CD14-positive monocyte (primary cell): ENCODE measurements at regions not wholly inside any gene's neighbourhood (a gene's known extent, or its start where the extent isn't known, plus 50 kb on each side); places are given as distances from the start of the nearest gene placed in this dataset.

Experiments
- DNase-seq, 3 donors: peaks; one replicate each; pipeline ENCODE4 v3.0.0-alpha.2; 2011 to 2022
- H2AFZ ChIP-seq: 2 replicates; pipeline ENCODE4 v1.6.0; 2012; ENCODE audit warnings: mild to moderate bottlenecking, low read depth, low read length, inconsistent platforms; ENCODE audit not compliant: insufficient read depth, poor library complexity, severe bottlenecking
- H3K27ac ChIP-seq, 2 donors: 1 replicate in 1 of 2; 2 replicates in 1 of 2; pipeline ENCODE4 v1.5.1; 2012 to 2013; ENCODE audit warnings: low read length in 2 of 2, control low read depth in 1 of 2, inconsistent platforms in 1 of 2, low read depth in 1 of 2, mild to moderate bottlenecking in 1 of 2
- H3K27me3 ChIP-seq, 2 donors: one replicate each; pipeline versions ENCODE4 v1.6.0 to v1.6.1; 2011 to 2013; ENCODE audit warnings: low read length in 2 of 2; ENCODE audit not compliant: control insufficient read depth in 2 of 2, insufficient read depth in 2 of 2
- H3K36me3 ChIP-seq, 2 donors: replicated peaks in 1 of 2; 1 replicate in 1 of 2; 2 replicates in 1 of 2; pipeline versions ENCODE4 v1.5.1 to v1.6.1; 2012 to 2013; ENCODE audit warnings: low read length in 2 of 2, control low read depth in 1 of 2, inconsistent platforms in 1 of 2, mild to moderate bottlenecking in 1 of 2; ENCODE audit not compliant: insufficient read depth in 2 of 2, control insufficient read depth in 1 of 2
- H3K4me1 ChIP-seq, 2 donors: 1 replicate in 1 of 2; 2 replicates in 1 of 2; pipeline versions ENCODE4 v1.5.1 to v1.6.1; 2012 to 2013; ENCODE audit warnings: low read length in 2 of 2, control low read depth in 1 of 2, inconsistent platforms in 1 of 2, mild to moderate bottlenecking in 1 of 2, moderate library complexity in 1 of 2; ENCODE audit not compliant: insufficient read depth in 2 of 2, control insufficient read depth in 1 of 2
- H3K4me2 ChIP-seq: replicated peaks from 2 replicates; pipeline ENCODE3; 2012; ENCODE audit warnings: low read length, moderate library complexity, mild to moderate bottlenecking; ENCODE audit not compliant: poor library complexity, severe bottlenecking; ENCODE audit errors: extremely low read depth
- H3K4me3 ChIP-seq, 3 experiments: fragments of 200-600 bp in 1 of 3; sonication (generic) in 1 of 3; replicated peaks in 1 of 3; 1 replicate in 2 of 3; 2 replicates in 1 of 3; pipeline ENCODE4 v1.5.1; 2011 to 2013; ENCODE audit warnings: low read length in 3 of 3, mild to moderate bottlenecking in 3 of 3, control low read depth in 2 of 3, low read depth in 2 of 3, inconsistent platforms in 1 of 3, moderate library complexity in 1 of 3
- H3K79me2 ChIP-seq: 2 replicates; pipeline ENCODE4 v1.6.0; 2012; ENCODE audit warnings: mild to moderate bottlenecking, control low read depth, inconsistent platforms, low read length, moderate library complexity; ENCODE audit not compliant: insufficient read depth
- H3K9ac ChIP-seq: 2 replicates; pipeline ENCODE4 v1.6.0; 2017; ENCODE audit warnings: low read length, mild to moderate bottlenecking; ENCODE audit not compliant: insufficient read depth, poor library complexity, severe bottlenecking
- H3K9me3 ChIP-seq, 2 donors: replicated peaks in 1 of 2; 1 replicate in 1 of 2; 2 replicates in 1 of 2; pipeline versions ENCODE4 v1.5.1 to v1.6.1; 2012 to 2013; ENCODE audit warnings: low read length in 2 of 2, control low read depth in 1 of 2; ENCODE audit not compliant: control insufficient read depth in 1 of 2, insufficient read depth in 1 of 2
- H4K20me1 ChIP-seq: 2 replicates; pipeline ENCODE4 v1.6.0; 2012; ENCODE audit warnings: mild to moderate bottlenecking, low read length, control low read depth, moderate library complexity; ENCODE audit not compliant: insufficient read depth
- H3K27ac Mint-ChIP-seq, 7 donors: one replicate each; pipeline ENCODE4 v1.8.0; 2020; ENCODE audit warnings: mild to moderate bottlenecking in 7 of 7, mixed read lengths in 7 of 7, moderate library complexity in 6 of 7, inconsistent platforms in 2 of 7
- H3K27me3 Mint-ChIP-seq, 3 donors: one replicate each; pipeline ENCODE4 v1.8.0; 2021 to 2022; ENCODE audit warnings: low read depth in 3 of 3, mild to moderate bottlenecking in 3 of 3, mixed read lengths in 3 of 3, moderate library complexity in 3 of 3, inconsistent platforms in 1 of 3
- H3K36me3 Mint-ChIP-seq, 2 donors: one replicate each; pipeline ENCODE4 v1.8.0; 2020; ENCODE audit warnings: mixed read lengths in 2 of 2, inconsistent platforms in 1 of 2, mild to moderate bottlenecking in 1 of 2
- H3K4me1 Mint-ChIP-seq: one replicate; pipeline ENCODE4 v1.8.0; 2020; ENCODE audit warnings: mild to moderate bottlenecking, mixed read lengths
- H3K4me3 Mint-ChIP-seq, 2 donors: one replicate each; pipeline ENCODE4 v1.8.0; 2020; ENCODE audit warnings: mild to moderate bottlenecking in 2 of 2, mixed read lengths in 2 of 2, moderate library complexity in 1 of 2
- H3K9me3 Mint-ChIP-seq, 7 donors: one replicate each; pipeline ENCODE4 v1.8.0; 2020 to 2022; ENCODE audit warnings: mixed read lengths in 7 of 7, mild to moderate bottlenecking in 6 of 7, moderate library complexity in 6 of 7, inconsistent platforms in 2 of 7
- WGBS: methylation state at CpG from one replicate; pipeline ENCODE4 v1.1.5; 2013; ENCODE audit warnings: missing lambda C conversion rate; ENCODE audit not compliant: insufficient coverage; 5-methylcytosine and 5-hydroxymethylcytosine counted together
- intact Hi-C, 2 donors: fragments of 100-400 bp; cut with micrococcal nuclease; formaldehyde crosslinking; loops; one replicate each; pipeline versions ENCODE4 v1.15.0 to v1.15.1; 2023
- TF ChIP-seq, protein P1 (sequence below): fragments of 200-600 bp; IDR thresholded peaks from one replicate; pipeline ENCODE4 v1.8.0; 2022; ENCODE audit warnings: antibody characterized with exemption, mild to moderate bottlenecking

DNA sequence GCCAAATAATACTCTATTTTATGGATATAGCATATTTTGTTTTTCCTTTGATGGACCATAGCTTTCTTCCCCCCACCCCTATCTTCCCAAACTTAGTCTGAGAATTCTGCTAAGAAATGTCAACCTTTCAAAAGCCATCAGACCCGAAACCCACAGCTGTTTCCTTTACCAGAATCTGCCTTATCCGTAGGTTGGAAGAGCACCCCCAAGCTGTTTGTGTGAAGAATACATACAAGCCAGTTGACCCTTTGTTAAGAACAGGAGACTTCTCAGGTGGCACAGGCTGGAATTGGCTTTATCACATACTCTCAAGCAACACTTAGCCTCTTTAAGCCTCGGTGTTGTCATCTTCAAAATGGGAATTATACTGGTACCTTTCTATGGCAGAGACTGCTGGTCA, 135.1 kb downstream of the ACTR3 start:
- no peak overlapping the region for H2AFZ ChIP-seq
- peaks cover 0 to 3% of the 10 kb centered on the region in 2 donors for H3K9me3 ChIP-seq
- H3K9me3 Mint-ChIP-seq: peaks cover 6 to 14% (median 11%) of the 10 kb centered on the region in 7 donors
- H3K4me1 ChIP-seq: no peaks in the 10 kb centered on the region
- 80% methylated on average over 1 of the region's 3 CpGs for WGBS
- H3K27me3 ChIP-seq: no peaks in the 10 kb centered on the region
- H3K4me2 ChIP-seq: no peak overlapping the region
- no peak for DNase-seq
- H3K36me3 Mint-ChIP-seq: no peaks in the 10 kb centered on the region
- no peak overlapping the region for H3K9ac ChIP-seq
- no peaks in the 10 kb centered on the region for H3K36me3 ChIP-seq
- no peak overlapping the region for H3K4me3 ChIP-seq
- no peaks in the 10 kb centered on the region for H3K79me2 ChIP-seq
- intact Hi-C loops: no loop called here
- H4K20me1 ChIP-seq: no peaks in the 10 kb centered on the region
- no peaks in the 10 kb centered on the region for H3K4me1 Mint-ChIP-seq
- H3K27ac ChIP-seq: no peak overlapping the region
- no peak overlapping the region for H3K27ac Mint-ChIP-seq
- peaks cover 3 to 9% (median 8%) of the 10 kb centered on the region in 3 donors for H3K27me3 Mint-ChIP-seq
- TF ChIP-seq, protein P1, sequence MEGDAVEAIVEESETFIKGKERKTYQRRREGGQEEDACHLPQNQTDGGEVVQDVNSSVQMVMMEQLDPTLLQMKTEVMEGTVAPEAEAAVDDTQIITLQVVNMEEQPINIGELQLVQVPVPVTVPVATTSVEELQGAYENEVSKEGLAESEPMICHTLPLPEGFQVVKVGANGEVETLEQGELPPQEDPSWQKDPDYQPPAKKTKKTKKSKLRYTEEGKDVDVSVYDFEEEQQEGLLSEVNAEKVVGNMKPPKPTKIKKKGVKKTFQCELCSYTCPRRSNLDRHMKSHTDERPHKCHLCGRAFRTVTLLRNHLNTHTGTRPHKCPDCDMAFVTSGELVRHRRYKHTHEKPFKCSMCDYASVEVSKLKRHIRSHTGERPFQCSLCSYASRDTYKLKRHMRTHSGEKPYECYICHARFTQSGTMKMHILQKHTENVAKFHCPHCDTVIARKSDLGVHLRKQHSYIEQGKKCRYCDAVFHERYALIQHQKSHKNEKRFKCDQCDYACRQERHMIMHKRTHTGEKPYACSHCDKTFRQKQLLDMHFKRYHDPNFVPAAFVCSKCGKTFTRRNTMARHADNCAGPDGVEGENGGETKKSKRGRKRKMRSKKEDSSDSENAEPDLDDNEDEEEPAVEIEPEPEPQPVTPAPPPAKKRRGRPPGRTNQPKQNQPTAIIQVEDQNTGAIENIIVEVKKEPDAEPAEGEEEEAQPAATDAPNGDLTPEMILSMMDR: no peak
- no peak overlapping the region for H3K4me3 Mint-ChIP-seq

- Mint-ChIP-seq H3K4me3 (no peak overlapping the region), H3K4me1 (no peaks in the 10 kb centered on the region), H3K9me3 (peaks cover 3 to 10% (median 5%) of the 10 kb centered on the region in 7 donors), H3K27ac (no peak overlapping the region), H3K36me3 (no peaks in the 10 kb centered on the region), H3K27me3 (peaks cover 5 to 14% (median 7%) of the 10 kb centered on the region in 3 donors)
- no peak overlapping the region for H3K27ac ChIP-seq
- no peak overlapping the region for H3K4me2 ChIP-seq
- H3K79me2 ChIP-seq: no peaks in the 10 kb centered on the region
- H3K9ac ChIP-seq: no peak overlapping the region
- TF ChIP-seq, protein P1: no peak
- H3K9me3 ChIP-seq: peaks cover 0 to 3% of the 10 kb centered on the region in 2 donors
- no peaks in the 10 kb centered on the region for H4K20me1 ChIP-seq
- intact Hi-C loops: no loop called here
- H3K36me3 ChIP-seq: no peaks in the 10 kb centered on the region
- H2AFZ ChIP-seq: no peak overlapping the region
- no peak for DNase-seq
- WGBS: 60% methylated on average over 1 of the region's 1 CpG
- no peaks in the 10 kb centered on the region for H3K4me1 ChIP-seq
- H3K27me3 ChIP-seq: no peaks in the 10 kb centered on the region
- no peak overlapping the region for H3K4me3 ChIP-seq
Observed at GRCh38 chr2:114027437-114027836, 137.5 kb downstream of the ACTR3 start.
